ENCODE measurements at regions not wholly inside any gene's neighbourhood (a gene's known extent, or its start where the extent isn't known, plus 50 kb on each side); places are given as distances from the start of the nearest gene placed in this dataset.

GRCh38 chr9:29285818-29286217 lies 1712.5 kb upstream of the C9orf72 start:
- Histone ChIP-seq H3K27me3 (ENCODE audit: control insufficient read depth in 1 of 2, insufficient read depth in 1 of 2, low read length in 2 of 2) (no peaks in the 10 kb centered on the region), H3K4me3 (ENCODE audit: insufficient read depth in 1 of 2, low read depth in 1 of 2, low read length in 2 of 2) (no peak overlapping the region), H3K27ac (ENCODE audit: low read length, poor library complexity, severe bottlenecking) (no peak overlapping the region), H3K14ac (ENCODE audit: low read length in 2 of 2) (no peak overlapping the region), H3K79me1 (replicated peaks; ENCODE audit: low read length, poor library complexity, severe bottlenecking) (no peaks in the 10 kb centered on the region), H3K36me3 (ENCODE audit: control insufficient read depth in 1 of 2, insufficient read depth in 2 of 2, low read depth in 1 of 2, low read length in 2 of 2) (no peaks in the 10 kb centered on the region), H2BK12ac (ENCODE audit: low read length in 2 of 2) (peak overlapping the region in 1 of 2 experiments; percentile 16), H4K91ac (ENCODE audit: low read length) (no peak overlapping the region), H2AK5ac (ENCODE audit: low read length, severe bottlenecking) (no peak overlapping the region), H2BK5ac (ENCODE audit: low read depth, low read length, poor library complexity, severe bottlenecking) (no peak overlapping the region), H3K4me2 (ENCODE audit: low read length, poor library complexity, severe bottlenecking) (no peak overlapping the region), H2AFZ (ENCODE audit: low read depth, low read length) (no peak overlapping the region), H3K23ac (ENCODE audit: low read length in 2 of 2) (no peak overlapping the region), H3K4me1 (ENCODE audit: control insufficient read depth, insufficient read depth, low read depth, low read length) (no peaks in the 10 kb centered on the region), H2BK15ac (ENCODE audit: low read depth, poor library complexity, severe bottlenecking) (no peak overlapping the region), H3K9ac (ENCODE audit: low read length) (no peak overlapping the region), H2BK120ac (ENCODE audit: low read depth, low read length) (no peak overlapping the region), H3K18ac (ENCODE audit: low read depth in 1 of 2, low read length in 2 of 2) (peak overlapping the region in 1 of 2 experiments; percentile 5), H3K9me3 (ENCODE audit: control insufficient read depth, low read length) (no peaks in the 10 kb centered on the region), H4K8ac (ENCODE audit: low read length) (no peak overlapping the region), H3K4ac (ENCODE audit: low read depth in 1 of 2, low read length in 2 of 2) (no peak overlapping the region)
- no peak for DNase-seq
- WGBS, result 53% methylated on average over 3 of the region's 3 CpGs

GRCh38 chr9:29289365-29289764 lies 1716.1 kb upstream of the C9orf72 start:
- peaks cover 17% of the 10 kb centered on the region for H3K9me3 ChIP-seq (ENCODE audit: control insufficient read depth, low read length)
- H3K4me2 ChIP-seq (ENCODE audit: low read length, poor library complexity, severe bottlenecking), result no peak overlapping the region
- H2BK15ac ChIP-seq (ENCODE audit: low read depth, poor library complexity, severe bottlenecking), result no peak overlapping the region
- H3K18ac ChIP-seq (ENCODE audit: low read depth in 1 of 2, low read length in 2 of 2), result no peak overlapping the region
- 93% methylated on average over 4 of the region's 4 CpGs for WGBS
- H3K14ac ChIP-seq (ENCODE audit: low read length in 2 of 2), result no peak overlapping the region
- no peak overlapping the region for H4K91ac ChIP-seq (ENCODE audit: low read length)
- no peak overlapping the region for H3K23ac ChIP-seq (ENCODE audit: low read length in 2 of 2)
- no peak for DNase-seq
- no peak overlapping the region for H4K8ac ChIP-seq (ENCODE audit: low read length)
- no peak overlapping the region for H3K4me3 ChIP-seq (ENCODE audit: insufficient read depth in 1 of 2, low read depth in 1 of 2, low read length in 2 of 2)
- no peak overlapping the region for H2BK12ac ChIP-seq (ENCODE audit: low read length in 2 of 2)
- H2AFZ ChIP-seq (ENCODE audit: low read depth, low read length), result no peak overlapping the region
- no peaks in the 10 kb centered on the region for H3K36me3 ChIP-seq (ENCODE audit: control insufficient read depth in 1 of 2, insufficient read depth in 2 of 2, low read depth in 1 of 2, low read length in 2 of 2)
- H3K79me1 ChIP-seq (replicated peaks; ENCODE audit: low read length, poor library complexity, severe bottlenecking), result no peaks in the 10 kb centered on the region
- H3K27ac ChIP-seq (ENCODE audit: low read length, poor library complexity, severe bottlenecking), result no peak overlapping the region
- no peak overlapping the region for H3K4ac ChIP-seq (ENCODE audit: low read depth in 1 of 2, low read length in 2 of 2)
- no peak overlapping the region for H2BK5ac ChIP-seq (ENCODE audit: low read depth, low read length, poor library complexity, severe bottlenecking)
- no peak overlapping the region for H3K9ac ChIP-seq (ENCODE audit: low read length)
- H2AK5ac ChIP-seq (ENCODE audit: low read length, severe bottlenecking), result no peak overlapping the region
- no peaks in the 10 kb centered on the region for H3K4me1 ChIP-seq (ENCODE audit: control insufficient read depth, insufficient read depth, low read depth, low read length)
- H3K27me3 ChIP-seq (ENCODE audit: control insufficient read depth in 1 of 2, insufficient read depth in 1 of 2, low read length in 2 of 2), result no peaks in the 10 kb centered on the region
- no peak overlapping the region for H2BK120ac ChIP-seq (ENCODE audit: low read depth, low read length)

GRCh38 chr9:29290516-29290915 lies 1717.2 kb upstream of the C9orf72 start:
- H2BK120ac ChIP-seq (ENCODE audit: low read depth, low read length), result no peak overlapping the region
- H3K18ac ChIP-seq (ENCODE audit: low read depth in 1 of 2, low read length in 2 of 2), result no peak overlapping the region
- H2BK12ac ChIP-seq (ENCODE audit: low read length in 2 of 2), result no peak overlapping the region
- no peak overlapping the region for H4K91ac ChIP-seq (ENCODE audit: low read length)
- H2AFZ ChIP-seq (ENCODE audit: low read depth, low read length), result no peak overlapping the region
- no peak overlapping the region for H2BK15ac ChIP-seq (ENCODE audit: low read depth, poor library complexity, severe bottlenecking)
- 93% methylated on average over 1 of the region's 1 CpG for WGBS
- H3K14ac ChIP-seq (ENCODE audit: low read length in 2 of 2), result no peak overlapping the region
- no peak overlapping the region for H4K8ac ChIP-seq (ENCODE audit: low read length)
- H2AK5ac ChIP-seq (ENCODE audit: low read length, severe bottlenecking), result no peak overlapping the region
- peaks cover 26% of the 10 kb centered on the region for H3K9me3 ChIP-seq (ENCODE audit: control insufficient read depth, low read length)
- H3K4ac ChIP-seq (ENCODE audit: low read depth in 1 of 2, low read length in 2 of 2), result no peak overlapping the region
- H3K4me3 ChIP-seq (ENCODE audit: insufficient read depth in 1 of 2, low read depth in 1 of 2, low read length in 2 of 2), result no peak overlapping the region
- no peaks in the 10 kb centered on the region for H3K79me1 ChIP-seq (replicated peaks; ENCODE audit: low read length, poor library complexity, severe bottlenecking)
- DNase-seq, result no peak
- H3K4me2 ChIP-seq (ENCODE audit: low read length, poor library complexity, severe bottlenecking), result no peak overlapping the region
- no peak overlapping the region for H3K9ac ChIP-seq (ENCODE audit: low read length)
- H2BK5ac ChIP-seq (ENCODE audit: low read depth, low read length, poor library complexity, severe bottlenecking), result no peak overlapping the region
- H3K23ac ChIP-seq (ENCODE audit: low read length in 2 of 2), result no peak overlapping the region
- no peak overlapping the region for H3K27ac ChIP-seq (ENCODE audit: low read length, poor library complexity, severe bottlenecking)
- H3K36me3 ChIP-seq (ENCODE audit: control insufficient read depth in 1 of 2, insufficient read depth in 2 of 2, low read depth in 1 of 2, low read length in 2 of 2), result no peaks in the 10 kb centered on the region
- H3K4me1 ChIP-seq (ENCODE audit: control insufficient read depth, insufficient read depth, low read depth, low read length), result no peaks in the 10 kb centered on the region
- H3K27me3 ChIP-seq (ENCODE audit: control insufficient read depth in 1 of 2, insufficient read depth in 1 of 2, low read length in 2 of 2), result no peaks in the 10 kb centered on the region

- H3K36me3 ChIP-seq (ENCODE audit: control insufficient read depth in 1 of 2, insufficient read depth in 2 of 2, low read depth in 1 of 2, low read length in 2 of 2), result no peaks in the 10 kb centered on the region
- H3K27ac ChIP-seq (ENCODE audit: low read length, poor library complexity, severe bottlenecking), result no peak overlapping the region
- no peak overlapping the region for H3K14ac ChIP-seq (ENCODE audit: low read length in 2 of 2)
- H3K4ac ChIP-seq (ENCODE audit: low read depth in 1 of 2, low read length in 2 of 2), result no peak overlapping the region
- no peak overlapping the region for H3K9ac ChIP-seq (ENCODE audit: low read length)
- no peaks in the 10 kb centered on the region for H3K4me1 ChIP-seq (ENCODE audit: control insufficient read depth, insufficient read depth, low read depth, low read length)
- H3K27me3 ChIP-seq (ENCODE audit: control insufficient read depth in 1 of 2, insufficient read depth in 1 of 2, low read length in 2 of 2), result no peaks in the 10 kb centered on the region
- no peak overlapping the region for H2BK15ac ChIP-seq (ENCODE audit: low read depth, poor library complexity, severe bottlenecking)
- no peak overlapping the region for H3K4me3 ChIP-seq (ENCODE audit: insufficient read depth in 1 of 2, low read depth in 1 of 2, low read length in 2 of 2)
- H3K79me1 ChIP-seq (replicated peaks; ENCODE audit: low read length, poor library complexity, severe bottlenecking), result no peaks in the 10 kb centered on the region
- H2BK12ac ChIP-seq (ENCODE audit: low read length in 2 of 2), result no peak overlapping the region
- no peak overlapping the region for H3K23ac ChIP-seq (ENCODE audit: low read length in 2 of 2)
- 89% methylated on average over 1 of the region's 2 CpGs for WGBS
- H4K8ac ChIP-seq (ENCODE audit: low read length), result no peak overlapping the region
- no peak overlapping the region for H3K4me2 ChIP-seq (ENCODE audit: low read length, poor library complexity, severe bottlenecking)
- no peak for DNase-seq
- no peak overlapping the region for H2BK120ac ChIP-seq (ENCODE audit: low read depth, low read length)
- no peak overlapping the region for H2AFZ ChIP-seq (ENCODE audit: low read depth, low read length)
- peaks cover 32% of the 10 kb centered on the region for H3K9me3 ChIP-seq (ENCODE audit: control insufficient read depth, low read length)
- H2BK5ac ChIP-seq (ENCODE audit: low read depth, low read length, poor library complexity, severe bottlenecking), result no peak overlapping the region
- no peak overlapping the region for H4K91ac ChIP-seq (ENCODE audit: low read length)
- no peak overlapping the region for H3K18ac ChIP-seq (ENCODE audit: low read depth in 1 of 2, low read length in 2 of 2)
- no peak overlapping the region for H2AK5ac ChIP-seq (ENCODE audit: low read length, severe bottlenecking)
Measured at GRCh38 chr9:29297592-29297991, 1724.3 kb upstream of the C9orf72 start.
